Keratinocyte (primary cell): ENCODE measurements at regions not wholly inside any gene's neighbourhood (a gene's known extent, or its start where the extent isn't known, plus 50 kb on each side); places are given as distances from the start of the nearest gene placed in this dataset.

Experiments used
- DNase-seq: peaks from one replicate; pipeline ENCODE4 v3.0.0-alpha.2; 2011; ENCODE audit warnings: low read depth, missing footprints, low spot score
- FAIRE-seq: peaks from 2 replicates; lab custom pipeline; 2011; peaks lifted over from hg19 to GRCh38; lab: Jason Lieb, UNC
- H2AFZ ChIP-seq: 2 replicates; pipeline ENCODE4 v1.6.0; 2012; ENCODE audit warnings: low read length, control low read depth, inconsistent platforms; ENCODE audit not compliant: control insufficient read depth
- H3K27ac ChIP-seq: 2 replicates; pipeline ENCODE4 v1.5.1; 2011; ENCODE audit warnings: low read length; ENCODE audit not compliant: control insufficient read depth, insufficient read depth
- H3K27me3 ChIP-seq: 3 replicates; pipeline ENCODE4 v1.6.0; 2011; ENCODE audit warnings: low read length; ENCODE audit not compliant: control insufficient read depth, insufficient read depth; ENCODE audit errors: extremely low read depth
- H3K36me3 ChIP-seq, 2 experiments: 2 replicates in 1 of 2; 3 replicates in 1 of 2; pipeline ENCODE4 v1.5.1; 2011; ENCODE audit warnings: low read length in 2 of 2, mild to moderate bottlenecking in 1 of 2; ENCODE audit not compliant: control insufficient read depth in 2 of 2, insufficient read depth in 2 of 2; ENCODE audit errors: extremely low read depth in 1 of 2
- H3K4me1 ChIP-seq: 3 replicates; pipeline ENCODE4 v1.5.1; 2011; ENCODE audit warnings: low read length; ENCODE audit not compliant: control insufficient read depth, insufficient read depth; ENCODE audit errors: extremely low read depth
- H3K4me2 ChIP-seq: 3 replicates; pipeline ENCODE4 v1.6.0; 2011; ENCODE audit warnings: low read depth, low read length; ENCODE audit not compliant: control insufficient read depth, insufficient read depth; ENCODE audit errors: extremely low read depth
- H3K4me3 ChIP-seq, 3 experiments: fragments of 200-600 bp in 1 of 3; sonication (generic) in 1 of 3; 2 replicates in 2 of 3; 3 replicates in 1 of 3; pipeline ENCODE4 v1.5.1; 2011 to 2016; ENCODE audit warnings: low read length in 3 of 3, mild to moderate bottlenecking in 3 of 3, control low read depth in 2 of 3, inconsistent platforms in 1 of 3, low read depth in 1 of 3, mixed read lengths in 1 of 3, mixed run types in 1 of 3, moderate library complexity in 1 of 3; ENCODE audit not compliant: control insufficient read depth in 2 of 3, insufficient read depth in 2 of 3; ENCODE audit errors: extremely low read depth in 1 of 3
- H3K79me2 ChIP-seq: 2 replicates; pipeline ENCODE4 v1.6.0; 2012; ENCODE audit warnings: low read length; ENCODE audit not compliant: control insufficient read depth, insufficient read depth
- H3K9ac ChIP-seq: 3 replicates; pipeline ENCODE4 v1.6.0; 2011; ENCODE audit warnings: low read length; ENCODE audit not compliant: control insufficient read depth, insufficient read depth; ENCODE audit errors: extremely low read depth
- H3K9me1 ChIP-seq: 3 replicates; pipeline ENCODE4 v1.6.0; 2011; ENCODE audit warnings: low read length; ENCODE audit not compliant: control insufficient read depth, insufficient read depth; ENCODE audit errors: extremely low read depth
- H3K9me3 ChIP-seq: 2 replicates; pipeline ENCODE4 v1.5.1; 2012; ENCODE audit warnings: low read depth, low read length; ENCODE audit not compliant: control insufficient read depth
- H4K20me1 ChIP-seq: 3 replicates; pipeline ENCODE4 v1.6.0; 2011; ENCODE audit warnings: low read length; ENCODE audit not compliant: control insufficient read depth, insufficient read depth; ENCODE audit errors: extremely low read depth
- EZH2 ChIP-seq: IDR thresholded peaks from one replicate; pipeline ENCODE4 v1.6.1; 2012; ENCODE audit warnings: inconsistent platforms, mild to moderate bottlenecking, low read length, moderate library complexity
- dilution Hi-C: fragments of 300-500 bp; cut with MboI; formaldehyde crosslinking; loops from one replicate; pipeline ENCODE4 v1.7.0; 2020; ENCODE audit warnings: low sequenced_read_pairs; ENCODE audit not compliant: extremely low pct_ligation_motif_present
- TF ChIP-seq, protein P1 (sequence below), 3 experiments: IDR thresholded peaks in 1 of 3; conservative IDR thresholded peaks in 1 of 3; optimal IDR thresholded peaks in 1 of 3; 2 replicates in 2 of 3; 3 replicates in 1 of 3; pipeline versions ENCODE3 to v1.5.1; 2011; ENCODE audit warnings: low read length in 3 of 3, mild to moderate bottlenecking in 3 of 3, moderate library complexity in 2 of 3, control low read depth in 1 of 3, inconsistent platforms in 1 of 3; ENCODE audit not compliant: insufficient read depth in 2 of 3; ENCODE audit errors: extremely low read depth in 1 of 3

DNA sequence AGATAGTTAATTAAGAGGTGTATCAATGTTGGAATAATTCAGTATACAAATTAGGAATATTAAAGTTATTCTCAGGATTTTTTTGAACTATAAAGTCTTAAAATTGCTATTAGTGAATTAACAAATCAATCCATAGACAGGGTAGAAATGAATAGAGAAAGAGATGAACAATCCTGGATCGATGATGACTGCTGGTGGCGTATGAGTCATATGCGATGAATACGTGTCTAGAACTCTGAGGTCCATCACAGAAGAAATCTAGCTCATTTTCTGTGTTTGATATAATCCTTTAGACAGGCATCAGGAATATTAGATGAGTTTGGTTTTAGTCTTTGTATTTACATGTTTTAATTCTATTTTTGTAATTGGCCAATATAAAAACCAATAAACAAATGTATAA, 85.4 kb upstream of the RTL1 start:
- TF ChIP-seq, protein P1, sequence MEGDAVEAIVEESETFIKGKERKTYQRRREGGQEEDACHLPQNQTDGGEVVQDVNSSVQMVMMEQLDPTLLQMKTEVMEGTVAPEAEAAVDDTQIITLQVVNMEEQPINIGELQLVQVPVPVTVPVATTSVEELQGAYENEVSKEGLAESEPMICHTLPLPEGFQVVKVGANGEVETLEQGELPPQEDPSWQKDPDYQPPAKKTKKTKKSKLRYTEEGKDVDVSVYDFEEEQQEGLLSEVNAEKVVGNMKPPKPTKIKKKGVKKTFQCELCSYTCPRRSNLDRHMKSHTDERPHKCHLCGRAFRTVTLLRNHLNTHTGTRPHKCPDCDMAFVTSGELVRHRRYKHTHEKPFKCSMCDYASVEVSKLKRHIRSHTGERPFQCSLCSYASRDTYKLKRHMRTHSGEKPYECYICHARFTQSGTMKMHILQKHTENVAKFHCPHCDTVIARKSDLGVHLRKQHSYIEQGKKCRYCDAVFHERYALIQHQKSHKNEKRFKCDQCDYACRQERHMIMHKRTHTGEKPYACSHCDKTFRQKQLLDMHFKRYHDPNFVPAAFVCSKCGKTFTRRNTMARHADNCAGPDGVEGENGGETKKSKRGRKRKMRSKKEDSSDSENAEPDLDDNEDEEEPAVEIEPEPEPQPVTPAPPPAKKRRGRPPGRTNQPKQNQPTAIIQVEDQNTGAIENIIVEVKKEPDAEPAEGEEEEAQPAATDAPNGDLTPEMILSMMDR (optimal IDR thresholded peaks at IDR 0.05 in 1 of 3, IDR thresholded peaks at IDR 0.05 in 1 of 3, conservative IDR thresholded peaks at IDR 0.05 in 1 of 3; ENCODE audit: extremely low read depth in 1 of 3, insufficient read depth in 2 of 3, low read length in 3 of 3), result no peak
- no peak for TF ChIP-seq EZH2
- no peak for DNase-seq
- Histone ChIP-seq H3K36me3 (no peaks in the 10 kb centered on the region), H3K4me1 (peaks cover 23% of the 10 kb centered on the region), H3K4me2 (no peak overlapping the region), H3K4me3 (no peak overlapping the region), H3K27me3 (no peaks in the 10 kb centered on the region), H4K20me1 (no peaks in the 10 kb centered on the region), H3K9me1 (no peaks in the 10 kb centered on the region), H3K27ac (peak overlapping the region; percentile 97), H3K79me2 (no peaks in the 10 kb centered on the region), H3K9ac (no peak overlapping the region), H3K9me3 (no peaks in the 10 kb centered on the region), H2AFZ (no peak overlapping the region)
- dilution Hi-C loops, result no loop called here
- no peak for FAIRE-seq

DNA sequence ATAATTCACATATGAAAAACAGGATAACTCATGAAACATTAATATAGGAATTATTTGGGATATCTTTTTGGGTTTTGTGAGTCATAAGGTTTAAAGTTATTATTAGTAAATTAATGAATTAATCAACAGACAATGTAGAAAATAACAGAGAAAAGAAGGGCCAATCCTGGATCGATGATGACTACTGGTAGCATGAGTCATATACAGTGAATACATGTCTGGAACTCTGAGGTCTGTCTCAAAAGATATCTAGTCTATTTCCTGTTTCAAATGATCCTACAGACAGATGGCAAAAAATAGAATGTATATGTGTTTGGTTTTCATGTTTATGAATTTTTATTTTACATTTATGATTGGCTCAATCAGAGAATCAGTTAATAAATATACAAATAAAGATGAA, 86.4 kb upstream of the RTL1 start:
- no peak overlapping the region for H3K4me2 ChIP-seq
- TF ChIP-seq, protein P1 (optimal IDR thresholded peaks at IDR 0.05 in 1 of 3, IDR thresholded peaks at IDR 0.05 in 1 of 3, conservative IDR thresholded peaks at IDR 0.05 in 1 of 3; ENCODE audit: extremely low read depth in 1 of 3, insufficient read depth in 2 of 3, low read length in 3 of 3), result no peak
- no peak for TF ChIP-seq EZH2
- peak overlapping the region; percentile 97 for H3K27ac ChIP-seq
- DNase-seq (no peak), FAIRE-seq (no peak)
- H3K4me3 ChIP-seq, result no peak overlapping the region
- H3K27me3 ChIP-seq, result no peaks in the 10 kb centered on the region
- H3K9ac ChIP-seq, result no peak overlapping the region
- dilution Hi-C loops, result no loop called here
- no peaks in the 10 kb centered on the region for H4K20me1 ChIP-seq
- H3K79me2 ChIP-seq, result no peaks in the 10 kb centered on the region
- H3K9me3 ChIP-seq, result no peaks in the 10 kb centered on the region
- H3K36me3 ChIP-seq, result no peaks in the 10 kb centered on the region
- peaks cover 20% of the 10 kb centered on the region for H3K4me1 ChIP-seq
- H2AFZ ChIP-seq, result no peak overlapping the region
- no peaks in the 10 kb centered on the region for H3K9me1 ChIP-seq
